HCEC 1CT (cell line): ENCODE measurements at regions not wholly inside any gene's neighbourhood (a gene's known extent, or its start where the extent isn't known, plus 50 kb on each side); places are given as distances from the start of the nearest gene placed in this dataset.
"Not testable (repeated sequence)": the region's sequence is repeated elsewhere in the genome, so short reads cannot be mapped to it uniquely, and the experiment has no call there.

ENCODE experiments used
- DNase-seq: peaks from one replicate; pipeline ENCODE4 v3.0.0-alpha.2; 2017

DNA sequence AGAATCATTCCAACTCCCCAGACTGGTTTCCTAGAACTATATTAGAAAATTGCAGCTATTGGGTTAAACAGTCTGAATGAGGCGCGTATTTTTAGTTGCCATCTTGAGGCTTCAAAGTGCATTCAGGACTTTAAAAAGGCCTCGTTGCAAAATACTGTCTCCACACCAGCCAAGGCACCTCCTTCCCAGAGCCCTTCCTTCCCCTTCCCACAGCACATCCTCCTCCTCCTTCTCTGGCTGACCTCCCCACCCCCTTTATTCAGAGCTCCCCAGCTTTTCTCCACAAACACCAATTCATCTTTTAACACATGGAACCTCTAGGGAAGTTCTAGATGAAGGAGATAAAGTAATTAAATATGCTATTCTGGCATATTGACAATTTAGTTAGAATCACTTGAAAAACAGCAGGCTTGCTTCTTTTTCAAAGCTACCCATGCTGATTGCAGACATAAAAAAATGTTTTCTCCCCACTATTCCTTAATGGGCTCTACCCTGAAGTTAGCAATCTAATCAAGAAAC is 90.3 kb downstream of the RTP5 start:
- DNase-seq, result no peak

DNA sequence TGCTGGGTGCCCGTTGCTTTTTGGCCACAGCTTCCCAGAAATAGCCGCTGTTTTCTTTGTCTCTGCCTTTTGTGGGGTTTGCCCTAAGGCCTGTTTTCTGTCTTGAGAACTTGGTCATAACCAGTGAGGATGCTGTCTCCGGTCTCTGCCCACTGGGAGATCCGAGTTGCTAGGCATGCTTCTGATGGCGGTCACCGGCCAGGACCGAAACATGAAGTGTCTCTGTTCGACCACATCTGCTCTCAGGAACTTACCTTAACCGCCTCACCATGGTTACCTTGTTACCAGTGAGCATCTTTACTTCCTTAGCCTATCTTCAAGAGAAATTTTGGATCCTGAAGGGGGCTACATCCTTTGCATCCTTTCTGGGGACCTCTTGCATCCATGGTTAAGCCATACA is 91.9 kb downstream of the RTP5 start:
- no peak for DNase-seq

DNA sequence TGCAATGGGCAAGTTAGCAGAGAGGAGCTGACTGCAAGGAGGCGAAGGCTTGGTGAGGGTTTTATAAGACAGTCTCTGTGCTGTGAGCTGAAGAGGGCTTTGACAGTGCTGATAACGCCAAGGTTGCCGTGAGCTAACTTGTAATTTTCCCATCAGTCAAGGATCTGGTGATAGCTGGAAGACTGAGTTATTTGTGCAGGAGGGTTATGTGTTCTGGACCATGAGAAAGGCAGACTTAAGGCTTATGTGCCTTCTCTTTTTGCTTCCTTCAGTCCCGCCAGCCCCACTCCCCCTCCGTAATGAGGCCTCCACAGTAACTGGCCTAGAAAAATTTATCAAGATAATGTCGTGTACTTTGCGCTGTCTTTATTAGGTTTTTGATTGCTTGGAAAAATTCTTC is 94.6 kb downstream of the RTP5 start:
- DNase-seq, result no peak

DNA sequence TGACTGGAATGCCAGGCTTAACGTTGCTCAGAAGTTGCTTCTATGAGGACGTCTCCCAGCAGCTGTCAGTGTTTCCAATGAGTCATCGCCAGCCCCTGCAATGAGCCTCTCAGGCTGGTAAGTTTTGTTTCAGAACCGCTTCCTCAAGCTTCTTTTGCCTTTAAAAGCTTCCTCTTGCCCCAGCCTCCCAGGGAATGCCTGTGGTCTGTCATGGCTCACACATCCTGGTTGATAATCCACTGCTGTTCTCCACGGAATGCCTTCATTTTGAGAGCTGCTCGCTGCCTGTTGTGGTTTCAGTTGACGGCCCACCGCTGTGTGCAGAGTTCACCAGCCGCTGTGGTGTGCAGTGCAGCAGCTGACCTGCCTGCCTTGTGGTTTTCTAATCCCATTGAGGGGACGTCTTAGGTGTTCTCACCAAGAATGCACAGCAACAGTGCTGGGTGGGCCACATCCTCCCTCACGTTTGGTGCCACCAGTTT is 96.4 kb downstream of the RTP5 start:
- peak; percentile 95 for DNase-seq

- no peak for DNase-seq
Observed at GRCh38 chr2:241966647-241967466, 97.3 kb downstream of the RTP5 start.

GRCh38 chr2:241967467-241968144 is 98.1 kb downstream of the RTP5 start:
- DNase-seq, result no peak

DNA sequence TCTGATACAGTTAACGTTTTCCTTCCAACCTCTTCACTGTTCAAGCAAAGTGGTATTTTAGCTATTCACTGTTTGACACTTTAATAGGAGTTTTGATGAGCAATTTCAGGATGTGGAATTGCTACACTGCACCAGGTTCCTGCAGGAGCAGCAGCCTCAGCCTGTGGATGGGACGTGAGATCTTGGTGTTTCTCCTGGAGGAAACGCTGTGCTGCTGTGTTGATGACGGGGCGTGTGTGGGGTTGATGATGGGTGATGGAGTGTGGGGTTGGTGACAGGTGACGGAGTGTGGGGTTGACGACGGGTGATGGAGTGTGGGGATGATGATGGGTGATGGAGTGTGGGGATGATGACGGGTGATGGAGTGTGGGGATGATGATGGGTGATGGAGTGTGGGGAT is 98.9 kb downstream of the RTP5 start:
- DNase-seq, result no peak

- not testable (repeated sequence) for DNase-seq
Observed at GRCh38 chr2:241969182-241969581, 99.7 kb downstream of the RTP5 start.

GRCh38 chr2:241970716-241971115 is 101.2 kb downstream of the RTP5 start:
- no peak for DNase-seq

- no peak for DNase-seq
Observed at GRCh38 chr2:241974096-241974495, 104.6 kb downstream of the RTP5 start.

- DNase-seq, result no peak
Observed at GRCh38 chr2:241974851-241975592, 105.5 kb downstream of the RTP5 start.

- no peak for DNase-seq
Observed at GRCh38 chr2:241975593-241976284, 106.2 kb downstream of the RTP5 start.

DNA sequence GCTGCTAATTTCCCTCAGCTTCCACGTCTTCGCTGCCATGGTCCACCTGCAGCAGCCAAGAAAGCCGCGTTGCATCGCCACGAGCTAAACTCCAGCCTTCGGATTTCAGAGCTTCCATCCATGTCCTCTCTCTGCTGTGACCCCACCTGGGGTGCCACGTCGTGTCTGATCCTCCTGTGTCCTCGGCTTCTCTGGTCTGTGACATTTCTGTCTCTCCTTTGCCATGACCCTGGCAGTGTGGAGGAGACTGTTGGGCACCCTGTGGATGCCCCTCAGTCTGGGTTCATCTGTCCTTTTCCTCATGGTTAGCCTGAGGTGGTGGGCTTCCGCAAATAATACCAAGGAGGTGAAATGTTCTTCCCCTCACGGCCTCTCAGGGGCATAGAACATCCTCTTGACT is 106.8 kb downstream of the RTP5 start:
- DNase-seq, result no peak

GRCh38 chr2:241977557-241978300 is 108.2 kb downstream of the RTP5 start:
- no peak for DNase-seq

GRCh38 chr2:241978670-241979069 is 109.1 kb downstream of the RTP5 start:
- no peak for DNase-seq

DNA sequence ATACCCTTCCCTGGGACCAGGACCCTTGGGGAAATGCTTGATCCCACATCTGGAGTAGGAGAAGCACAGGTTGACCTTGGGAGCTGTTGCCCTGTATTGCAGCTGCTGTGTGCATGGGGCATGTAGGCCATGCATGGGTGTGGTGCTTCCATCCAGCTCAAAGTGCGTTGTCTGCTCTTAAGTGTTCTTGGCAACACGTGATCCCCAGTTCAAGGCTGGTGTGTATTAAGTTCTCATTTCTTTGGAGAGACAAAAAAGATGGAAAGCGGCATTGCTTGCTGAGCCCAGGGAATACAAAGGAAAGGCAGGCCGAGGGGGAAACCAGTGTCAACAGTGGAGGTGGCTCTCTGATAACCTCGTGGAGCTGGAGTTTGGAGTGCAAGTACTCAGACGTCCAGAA is 110.7 kb downstream of the RTP5 start:
- no peak for DNase-seq

- no peak for DNase-seq
Observed at GRCh38 chr2:241981076-241981700, 111.7 kb downstream of the RTP5 start.

DNA sequence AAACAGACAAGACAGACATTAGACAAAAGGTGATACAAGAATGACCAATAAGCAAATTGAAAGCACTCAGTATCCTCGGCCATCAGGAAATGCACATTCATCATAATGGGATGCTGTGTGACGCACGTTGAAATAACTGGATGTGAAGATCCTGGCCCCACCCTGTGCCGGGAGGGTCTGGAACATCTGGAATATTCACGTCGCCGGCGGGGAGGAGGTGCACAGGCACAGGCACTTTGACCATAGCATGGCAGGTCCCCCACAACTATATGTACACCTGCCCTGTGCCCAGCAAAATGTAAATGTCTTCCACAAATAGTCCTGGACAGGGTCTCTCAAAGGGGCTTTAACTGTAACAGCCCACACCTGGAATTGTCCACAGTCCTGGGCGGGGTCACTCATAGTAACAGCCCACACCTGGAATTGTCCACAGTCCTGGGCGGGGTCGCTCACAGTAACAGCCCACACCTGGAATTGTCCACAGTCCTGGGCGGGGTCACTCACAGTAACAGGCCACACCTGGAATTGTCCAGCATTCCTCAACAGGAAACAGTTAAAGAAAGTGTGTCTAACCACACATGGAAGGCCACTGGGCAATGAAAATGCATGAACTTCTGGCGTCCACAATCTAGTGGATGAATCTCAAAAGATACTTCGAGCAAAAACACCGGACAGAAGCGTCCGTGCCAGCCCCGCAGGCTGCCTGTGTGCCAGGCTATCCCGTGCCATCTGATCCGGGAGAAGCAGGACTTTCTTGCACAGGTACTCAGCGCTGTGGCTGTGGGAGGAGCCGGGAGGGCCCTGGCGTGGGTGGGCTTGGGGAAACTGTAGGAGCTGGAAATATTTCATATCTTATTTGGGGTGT is 113.4 kb downstream of the RTP5 start:
- DNase-seq, result no peak

DNA sequence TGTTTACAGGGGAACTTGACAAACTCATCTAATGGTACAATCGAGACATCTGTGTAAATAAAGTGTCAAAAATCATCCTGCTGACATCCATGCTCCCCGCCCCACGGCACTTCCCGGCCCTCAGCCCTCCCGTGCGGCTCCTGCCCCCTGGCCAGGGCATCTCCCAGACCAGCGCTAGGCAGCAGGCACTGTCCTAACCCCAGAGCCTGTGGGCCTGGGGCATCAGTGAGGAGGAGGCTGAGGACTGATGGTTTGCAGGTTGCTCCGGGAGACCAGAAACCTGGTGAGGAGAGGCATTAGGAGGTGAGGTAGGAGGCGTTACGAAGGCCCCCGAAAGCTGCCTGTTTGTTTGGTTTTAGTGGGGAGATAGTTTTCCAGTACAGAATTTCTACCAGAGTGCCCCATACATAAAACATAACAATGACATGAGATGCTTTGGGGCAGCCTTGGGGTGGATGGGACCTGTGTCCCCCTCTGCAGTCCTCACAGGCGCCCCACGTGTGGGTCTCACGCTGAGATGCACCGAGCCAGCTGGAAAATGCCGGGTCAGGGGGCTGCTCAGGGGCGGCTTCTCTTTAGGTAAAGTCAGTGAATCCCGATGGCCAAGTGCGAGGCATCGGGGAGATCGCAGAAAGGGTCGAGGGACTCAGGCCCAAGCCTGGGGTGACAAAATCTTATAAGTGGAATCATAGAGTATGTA is 114.2 kb downstream of the RTP5 start:
- DNase-seq, result no peak

- no peak for DNase-seq
Observed at GRCh38 chr2:241984271-241984655, 114.7 kb downstream of the RTP5 start.
